HG03457 (cell line): ENCODE measurements at regions not wholly inside any gene's neighbourhood (a gene's known extent, or its start where the extent isn't known, plus 50 kb on each side); places are given as distances from the start of the nearest gene placed in this dataset.
"Not testable (repeated sequence)": the region's sequence is repeated elsewhere in the genome, so short reads cannot be mapped to it uniquely, and the experiment has no call there.

Experiments
- ATAC-seq: cut with Tn5 transposase; IDR thresholded peaks from one replicate; pipeline ENCODE4 v1.9.1; 2021; ENCODE audit warnings: moderate number of reproducible peaks; ENCODE audit not compliant: unreplicated experiment

DNA sequence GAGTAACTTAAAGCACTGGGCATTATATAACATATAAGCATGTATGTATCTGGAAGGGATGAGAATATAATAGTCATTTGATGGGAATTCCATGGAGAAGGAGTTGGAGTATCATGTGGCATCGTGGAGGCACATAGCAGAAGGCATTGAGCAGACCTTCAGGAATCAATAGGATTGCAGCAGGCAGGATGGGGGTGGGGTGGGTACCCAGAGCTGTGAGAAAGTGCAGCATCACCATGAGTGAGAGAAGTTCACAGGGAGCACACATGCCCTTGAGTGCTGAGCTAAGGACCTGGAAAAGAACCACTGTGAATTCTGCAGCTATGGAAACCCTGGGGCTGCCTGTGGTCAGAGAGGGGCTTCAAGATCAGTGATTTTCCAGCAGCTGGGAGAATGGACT, 57.3 kb downstream of the MED10 start:
- ATAC-seq: no peak

GRCh38 chr5:6319116-6319515, 59.2 kb downstream of the MED10 start:
- ATAC-seq: no peak

DNA sequence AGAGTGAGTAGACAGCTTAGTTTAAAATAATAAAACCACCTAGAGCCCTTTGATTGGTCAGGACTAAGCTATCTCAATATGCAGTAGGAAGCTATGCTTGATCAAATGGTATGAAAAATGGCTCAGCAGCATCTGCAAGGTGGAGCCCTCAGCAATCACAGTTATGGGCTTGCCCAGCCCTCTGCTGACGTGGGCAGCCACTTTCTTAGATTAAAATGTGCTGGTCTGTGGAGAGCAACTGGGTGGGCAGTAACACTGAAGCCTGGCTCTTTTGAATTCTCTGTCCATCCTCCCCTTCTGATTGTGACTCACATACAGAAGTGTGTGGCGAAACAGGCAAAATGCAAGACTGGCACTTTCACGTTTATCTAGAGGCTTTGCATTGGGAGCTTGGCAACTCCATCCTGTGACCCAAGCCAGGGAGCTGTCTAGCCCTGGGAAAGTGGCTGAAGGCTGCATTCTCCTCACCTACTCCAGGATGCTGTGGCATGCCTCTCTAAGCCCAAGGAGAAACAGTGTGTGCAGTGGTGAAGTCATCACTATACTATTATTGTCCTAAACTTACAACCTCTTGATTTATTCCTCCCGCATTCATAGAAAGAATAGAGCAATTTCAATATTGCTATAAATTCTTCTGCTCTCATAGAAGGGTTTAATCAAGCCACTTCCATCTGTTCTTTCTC, 61.1 kb downstream of the MED10 start:
- ATAC-seq: no peak

DNA sequence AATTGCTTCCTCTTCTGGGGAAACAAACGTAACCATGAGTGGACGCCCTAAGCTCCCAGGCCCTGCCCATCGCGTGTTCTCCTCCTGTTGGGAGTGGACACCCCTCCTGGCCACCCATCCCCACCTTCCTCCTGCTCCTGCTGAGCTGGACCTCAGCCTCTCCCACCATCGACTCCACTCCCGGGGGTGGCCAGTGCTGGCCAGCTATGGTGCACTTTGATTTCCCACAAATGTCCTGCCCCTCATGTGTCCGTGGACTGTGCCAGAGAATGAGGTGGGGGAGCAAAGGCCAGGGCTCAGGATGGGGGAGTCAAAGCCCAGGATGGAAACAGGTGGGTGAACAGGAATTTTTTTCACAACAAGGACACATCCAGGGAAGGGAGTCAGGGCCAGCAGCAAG, 62.8 kb downstream of the MED10 start:
- ATAC-seq: no peak

GRCh38 chr5:6311568-6312501, 66.5 kb downstream of the MED10 start:
- ATAC-seq: no peak

DNA sequence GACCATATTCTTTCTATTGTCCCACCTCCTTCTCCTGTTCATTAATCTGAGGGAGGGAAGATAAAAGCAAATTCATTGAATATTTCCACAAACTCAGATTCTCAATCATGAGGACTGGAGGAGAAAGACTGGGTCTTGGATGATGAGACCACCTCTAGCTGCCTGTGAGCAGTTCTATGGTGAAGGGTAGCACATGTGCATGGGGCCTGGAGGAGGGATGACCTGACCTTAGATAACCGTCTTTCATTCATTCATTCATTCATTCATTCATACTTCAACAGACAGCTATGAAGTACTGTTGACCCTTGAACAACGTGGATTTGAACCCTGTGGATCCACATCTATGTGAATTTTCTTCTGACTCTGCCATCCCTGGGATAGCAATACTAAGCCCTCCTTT, 68.4 kb downstream of the MED10 start:
- ATAC-seq: no peak

- ATAC-seq: no peak
Observed at GRCh38 chr5:6308683-6309082, 69.7 kb downstream of the MED10 start.

DNA sequence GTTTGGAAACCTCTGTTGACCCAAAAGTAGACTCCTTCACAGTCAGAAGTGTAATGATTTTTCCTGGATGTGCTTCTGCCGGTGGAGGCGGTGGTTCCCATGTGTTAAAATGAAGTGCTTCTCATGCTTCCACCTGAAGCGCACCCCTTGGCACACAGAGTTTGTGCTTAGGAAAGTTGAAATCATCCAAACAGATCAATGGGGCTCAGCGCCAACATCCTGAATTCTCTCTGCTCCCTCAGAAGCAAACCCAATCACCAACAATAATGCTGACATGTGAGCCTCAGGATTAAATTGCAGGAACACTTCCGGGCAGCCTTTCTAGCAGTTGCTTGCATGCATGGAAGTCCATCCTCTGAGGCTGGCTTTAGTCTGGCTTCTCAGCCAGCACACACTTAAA, 71.0 kb downstream of the MED10 start:
- ATAC-seq: no peak

GRCh38 chr5:6305853-6306252, 72.5 kb downstream of the MED10 start:
- no peak for ATAC-seq

DNA sequence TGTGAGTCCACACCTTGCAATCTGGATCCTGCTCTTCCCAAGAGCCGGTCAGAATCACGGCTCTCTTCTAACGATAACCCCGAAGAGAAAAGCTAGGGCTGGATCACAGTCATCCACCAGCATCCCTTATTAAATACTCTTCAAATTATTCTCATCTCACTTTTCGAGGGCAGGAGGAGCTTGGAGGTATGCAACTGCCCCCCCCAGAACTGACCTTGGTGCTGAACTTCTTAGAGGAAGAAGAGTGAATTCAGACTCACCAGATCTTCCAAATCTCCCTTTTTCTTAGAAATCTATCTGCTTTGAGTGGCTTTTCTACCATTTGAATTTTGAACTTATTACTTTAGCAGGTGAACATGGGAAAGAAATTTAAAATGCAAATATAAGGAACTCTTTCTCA, 75.7 kb downstream of the MED10 start:
- ATAC-seq: no peak

DNA sequence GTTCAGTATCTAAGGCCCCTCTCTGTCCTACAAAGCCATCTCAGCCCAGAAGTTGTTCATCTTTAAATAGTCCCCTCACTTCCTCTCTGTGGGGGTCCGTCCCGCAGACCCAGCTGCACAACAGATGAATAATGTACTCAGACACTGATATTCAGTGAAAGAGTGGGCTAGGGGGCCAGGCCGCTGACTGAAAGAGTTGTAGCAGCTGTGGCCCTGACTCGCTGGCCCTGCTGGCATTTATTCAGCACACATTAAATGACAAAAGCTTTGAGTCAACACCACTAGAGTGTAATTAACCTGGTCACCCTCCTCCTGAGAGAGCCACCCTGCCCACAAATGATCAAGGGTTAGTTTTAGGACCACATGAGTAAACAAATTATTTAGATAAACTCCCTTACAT, 76.3 kb downstream of the MED10 start:
- ATAC-seq: no peak

GRCh38 chr5:6296524-6296923, 81.8 kb downstream of the MED10 start:
- ATAC-seq: no peak

DNA sequence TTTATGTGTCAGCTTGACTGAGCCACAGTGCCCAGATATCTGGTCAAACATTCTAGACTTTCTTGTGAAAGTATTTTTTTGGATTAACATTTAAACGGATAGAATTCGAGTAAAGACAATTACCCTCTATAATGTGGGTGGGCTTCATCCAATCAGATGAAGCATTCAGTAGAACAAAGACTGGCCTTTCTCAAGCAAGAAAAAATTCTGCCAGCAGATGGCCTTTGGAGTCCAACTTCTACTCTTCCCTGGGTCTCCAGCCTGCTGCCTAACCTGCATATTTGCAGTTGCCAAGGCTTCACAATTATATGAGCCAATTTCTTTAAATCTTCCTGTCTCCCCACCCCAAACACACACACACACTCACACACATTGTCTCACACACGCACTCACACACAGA, 86.4 kb downstream of the MED10 start:
- ATAC-seq: no peak

- no peak for ATAC-seq
Observed at GRCh38 chr5:6289239-6289638, 89.1 kb downstream of the MED10 start.

DNA sequence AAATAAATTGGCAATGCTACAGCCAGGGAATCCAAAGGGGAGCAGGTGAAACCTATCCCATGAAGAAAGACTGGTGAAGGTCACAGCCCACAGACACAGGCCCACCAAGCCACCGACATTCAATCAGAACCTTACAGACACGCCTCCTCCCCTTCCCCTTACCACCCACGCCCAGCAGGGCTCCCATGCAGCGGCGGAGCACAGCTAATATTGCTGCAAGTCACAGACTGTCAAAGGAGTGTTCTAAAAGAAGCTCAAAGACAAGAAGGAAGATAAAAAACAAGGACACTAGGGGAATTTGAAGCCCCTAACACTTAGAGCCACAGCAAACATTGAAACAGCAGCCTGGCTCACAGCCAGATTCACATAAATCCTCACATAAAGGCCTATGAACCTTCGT, 91.2 kb downstream of the MED10 start:
- ATAC-seq: no peak

DNA sequence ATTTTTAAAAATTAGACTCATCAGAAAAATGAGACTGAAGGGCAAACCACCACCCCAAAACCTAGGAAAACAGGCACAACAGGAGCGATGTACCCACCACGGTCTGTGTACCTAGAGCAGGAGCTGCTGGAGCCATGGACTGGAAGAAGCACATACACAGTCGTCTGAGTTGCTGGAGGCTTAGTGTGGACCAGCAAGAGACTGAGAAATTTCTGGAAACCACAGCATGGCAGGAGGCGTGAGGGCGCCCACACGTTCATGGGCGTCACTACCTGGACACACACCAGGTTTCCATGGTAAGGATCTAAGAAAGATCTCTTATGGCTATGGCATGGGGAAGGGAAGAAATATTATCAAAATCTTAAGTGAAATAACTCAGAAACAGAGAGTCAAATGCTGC, 91.9 kb downstream of the MED10 start:
- ATAC-seq: no peak

- not testable (repeated sequence) for ATAC-seq
Observed at GRCh38 chr5:6284491-6284890, 93.9 kb downstream of the MED10 start.

- ATAC-seq: no peak
Observed at GRCh38 chr5:6282352-6282751, 96.0 kb downstream of the MED10 start.

- no peak for ATAC-seq
Observed at GRCh38 chr5:6281818-6282217, 96.5 kb downstream of the MED10 start.

- no peak for ATAC-seq
Observed at GRCh38 chr5:6280425-6281100, 97.8 kb downstream of the MED10 start.

DNA sequence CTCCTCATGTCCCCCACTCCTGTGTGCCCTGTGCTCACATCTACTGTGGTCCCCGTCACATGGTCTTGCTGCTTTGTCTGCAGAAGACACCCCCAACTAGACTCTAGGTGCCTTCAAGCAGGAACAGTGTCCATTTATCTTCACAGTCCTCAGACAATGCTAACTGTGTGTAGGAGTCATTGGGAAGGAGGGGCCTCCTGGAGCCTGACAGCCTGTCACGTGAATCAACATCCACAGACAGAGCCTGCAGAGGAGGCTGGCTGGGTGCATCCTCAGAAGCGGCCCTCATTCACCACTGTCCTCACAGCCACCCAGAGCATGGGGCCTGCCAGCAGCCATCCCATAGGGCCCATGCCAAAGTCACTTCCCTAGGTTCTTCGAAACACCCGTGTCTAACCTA, 98.7 kb downstream of the MED10 start:
- ATAC-seq: no peak
